ENCODE measurements at regions not wholly inside any gene's neighbourhood (a gene's known extent, or its start where the extent isn't known, plus 50 kb on each side); places are given as distances from the start of the nearest gene placed in this dataset.

GRCh38 chr12:39145175-39145999 lies 240.0 kb upstream of the CPNE8 start:
- H3K27me3 ChIP-seq (ENCODE audit: control insufficient read depth, insufficient read depth, low read length) = peaks cover 4% of the 10 kb centered on the region
- DNase-seq (ENCODE audit: low read depth) (no peak), FAIRE-seq (no peak)
- H3K4me3 ChIP-seq (ENCODE audit: low read depth, low read length) = peak overlapping the region; percentile 45
- peak; percentile 76 for TF ChIP-seq CTCF (IDR thresholded peaks at IDR 0.05; ENCODE audit: insufficient read depth, low read length, severe bottlenecking)
- H3K36me3 ChIP-seq (ENCODE audit: control insufficient read depth, insufficient read depth, low read length) = no peaks in the 10 kb centered on the region

- FAIRE-seq (no peak), DNase-seq (ENCODE audit: low read depth) (no peak)
- peak overlapping the region; percentile 45 for H3K4me3 ChIP-seq (ENCODE audit: low read depth, low read length)
- no peak for TF ChIP-seq CTCF (IDR thresholded peaks at IDR 0.05; ENCODE audit: insufficient read depth, low read length, severe bottlenecking)
- H3K36me3 ChIP-seq (ENCODE audit: control insufficient read depth, insufficient read depth, low read length) = no peaks in the 10 kb centered on the region
- H3K27me3 ChIP-seq (ENCODE audit: control insufficient read depth, insufficient read depth, low read length) = peaks cover 4% of the 10 kb centered on the region
These were observed 239.2 kb upstream of the CPNE8 start for GRCh38 chr12:39144613-39145061.

- Histone ChIP-seq H3K27me3 (ENCODE audit: control insufficient read depth, insufficient read depth, low read length) (peaks cover 3% of the 10 kb centered on the region), H3K36me3 (ENCODE audit: control insufficient read depth, insufficient read depth, low read length) (no peaks in the 10 kb centered on the region), H3K4me3 (ENCODE audit: low read depth, low read length) (no peak overlapping the region)
- TF ChIP-seq CTCF (IDR thresholded peaks at IDR 0.05; ENCODE audit: insufficient read depth, low read length, severe bottlenecking) = no peak
- FAIRE-seq (no peak), DNase-seq (ENCODE audit: low read depth) (no peak)
These were observed 232.9 kb upstream of the CPNE8 start for GRCh38 chr12:39138268-39138667.

GRCh38 chr12:39127401-39127800 lies 222.0 kb upstream of the CPNE8 start:
- Histone ChIP-seq H3K4me3 (ENCODE audit: low read depth, low read length) (no peak overlapping the region), H3K27me3 (ENCODE audit: control insufficient read depth, insufficient read depth, low read length) (no peaks in the 10 kb centered on the region), H3K36me3 (ENCODE audit: control insufficient read depth, insufficient read depth, low read length) (no peaks in the 10 kb centered on the region)
- DNase-seq (ENCODE audit: low read depth) (peak; percentile 90), FAIRE-seq (peak; percentile 13)
- no peak for TF ChIP-seq CTCF (IDR thresholded peaks at IDR 0.05; ENCODE audit: insufficient read depth, low read length, severe bottlenecking)

GRCh38 chr12:39125566-39125965 lies 220.2 kb upstream of the CPNE8 start:
- Histone ChIP-seq H3K27me3 (ENCODE audit: control insufficient read depth, insufficient read depth, low read length) (no peaks in the 10 kb centered on the region), H3K36me3 (ENCODE audit: control insufficient read depth, insufficient read depth, low read length) (no peaks in the 10 kb centered on the region), H3K4me3 (ENCODE audit: low read depth, low read length) (no peak overlapping the region)
- DNase-seq (ENCODE audit: low read depth) = peak; percentile 38
- no peak for FAIRE-seq
- TF ChIP-seq CTCF (IDR thresholded peaks at IDR 0.05; ENCODE audit: insufficient read depth, low read length, severe bottlenecking) = no peak

Data from bronchial epithelial cell (primary cell).